Uterus (tissue), 2 donors: ENCODE measurements at regions not wholly inside any gene's neighbourhood (a gene's known extent, or its start where the extent isn't known, plus 50 kb on each side); places are given as distances from the start of the nearest gene placed in this dataset.

Source experiments
- CTCF ChIP-seq, 4 experiments: fragments of 200-600 bp in 2 of 4; fragments of 450-650 bp in 2 of 4; sonication (generic) in 2 of 4; IDR thresholded peaks; one replicate each; pipeline ENCODE4 v1.5.1; 2016 to 2019; ENCODE audit warnings: antibody characterized with exemption in 4 of 4, mild to moderate bottlenecking in 2 of 4, moderate library complexity in 1 of 4
- POLR2A ChIP-seq, 2 donors: fragments of 450-650 bp; IDR thresholded peaks; one replicate each; pipeline ENCODE4 v1.6.1; 2016; ENCODE audit warnings: antibody characterized with exemption in 2 of 2, mild to moderate bottlenecking in 1 of 2, moderate library complexity in 1 of 2

DNA sequence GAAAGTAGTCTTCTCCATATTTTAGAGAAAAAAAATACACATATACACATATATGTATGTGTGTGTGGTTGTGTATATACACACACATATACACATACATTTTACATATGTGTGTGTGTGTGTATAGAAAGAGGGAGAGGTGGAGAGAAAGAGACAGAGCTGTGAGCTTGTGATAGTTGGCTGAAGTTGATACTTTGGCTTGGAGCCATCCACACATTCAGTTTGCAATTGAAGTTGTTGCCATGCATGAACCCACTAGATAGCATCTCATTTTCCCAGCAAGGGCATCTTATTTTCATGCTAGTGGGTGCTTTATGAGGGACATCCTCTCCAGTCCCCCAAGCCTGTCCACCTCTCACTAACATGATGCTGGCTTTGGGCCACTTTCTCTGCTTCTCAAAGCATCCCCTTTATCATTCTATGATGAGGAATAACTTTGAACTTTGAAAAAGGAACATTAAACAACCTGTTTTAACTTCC is 228.6 kb downstream of the ZNF621 start:
- TF ChIP-seq CTCF (IDR thresholded peaks at IDR 0.05) (no peak), POLR2A (IDR thresholded peaks at IDR 0.05) (no peak)
